DMS153 treated with DMSO at 0.1 percent for 48 hours (cell line): ENCODE measurements at regions not wholly inside any gene's neighbourhood (a gene's known extent, or its start where the extent isn't known, plus 50 kb on each side); places are given as distances from the start of the nearest gene placed in this dataset.
A peak's percentile ranks its signal among the peaks of the same experiment; 100 is the strongest.

ENCODE experiments used
- DNase-seq: peaks from one replicate; lab custom pipeline; 2025; ENCODE audit not compliant: unreplicated experiment; lab: John Stamatoyannopoulos, UW

- no peak for DNase-seq
Observed at GRCh38 chr4:55175779-55176231, 50.4 kb upstream of the KDR start.

- DNase-seq, result no peak
Observed at GRCh38 chr4:55176497-55176896, 51.1 kb upstream of the KDR start.

- no peak for DNase-seq
Observed at GRCh38 chr4:55177461-55177860, 52.1 kb upstream of the KDR start.

GRCh38 chr4:55178226-55179005 is 53.0 kb upstream of the KDR start:
- no peak for DNase-seq

GRCh38 chr4:55181010-55182005 is 55.9 kb upstream of the KDR start:
- no peak for DNase-seq

GRCh38 chr4:55183926-55184599 is 58.7 kb upstream of the KDR start:
- no peak for DNase-seq

- DNase-seq, result no peak
Observed at GRCh38 chr4:55184600-55185523, 59.5 kb upstream of the KDR start.

- DNase-seq, result no peak
Observed at GRCh38 chr4:55186123-55186522, 60.7 kb upstream of the KDR start.

- DNase-seq, result no peak
Observed at GRCh38 chr4:55186700-55187099, 61.3 kb upstream of the KDR start.

GRCh38 chr4:55214172-55214571 is 88.8 kb upstream of the KDR start:
- DNase-seq, result peak; percentile 26

GRCh38 chr4:55215087-55215486 is 89.7 kb upstream of the KDR start:
- no peak for DNase-seq

GRCh38 chr4:55216863-55217635 is 91.7 kb upstream of the KDR start:
- DNase-seq, result no peak

- no peak for DNase-seq
Observed at GRCh38 chr4:55218041-55218440, 92.6 kb upstream of the KDR start.

GRCh38 chr4:55237839-55238238 is 108.2 kb upstream of the SRD5A3 start:
- no peak for DNase-seq

- DNase-seq, result no peak
Observed at GRCh38 chr4:55238407-55238806, 107.6 kb upstream of the SRD5A3 start.

GRCh38 chr4:55241461-55241860 is 104.6 kb upstream of the SRD5A3 start:
- DNase-seq, result no peak

GRCh38 chr4:55242506-55242905 is 103.5 kb upstream of the SRD5A3 start:
- no peak for DNase-seq

- DNase-seq, result no peak
Observed at GRCh38 chr4:55247521-55247920, 98.5 kb upstream of the SRD5A3 start.

- DNase-seq, result no peak
Observed at GRCh38 chr4:55248756-55249155, 97.3 kb upstream of the SRD5A3 start.

- DNase-seq, result no peak
Observed at GRCh38 chr4:55249476-55249875, 96.6 kb upstream of the SRD5A3 start.
